Fibroblast of lung (primary cell): ENCODE measurements at regions not wholly inside any gene's neighbourhood (a gene's known extent, or its start where the extent isn't known, plus 50 kb on each side); places are given as distances from the start of the nearest gene placed in this dataset.

Experiments used
- CTCF ChIP-seq, 2 donors: IDR thresholded peaks in 1 of 2; conservative IDR thresholded peaks in 1 of 2; 1 replicate in 1 of 2; 2 replicates in 1 of 2; pipeline ENCODE4 v1.5.1; 2011 to 2012; ENCODE audit warnings: low read length in 2 of 2, control low read depth in 1 of 2, inconsistent platforms in 1 of 2, low read depth in 1 of 2, mild to moderate bottlenecking in 1 of 2
- EZH2 ChIP-seq: IDR thresholded peaks from 2 replicates; pipeline ENCODE4 v1.5.1; 2012; ENCODE audit warnings: low read length, control low read depth, mild to moderate bottlenecking; ENCODE audit errors: missing control alignments

- no peak for TF ChIP-seq CTCF (conservative IDR thresholded peaks at IDR 0.05 in 1 of 2, IDR thresholded peaks at IDR 0.05 in 1 of 2; ENCODE audit: low read depth in 1 of 2, low read length in 2 of 2)
- no peak for TF ChIP-seq EZH2
Measured at GRCh38 chr11:110951950-110952503, 239.8 kb upstream of the ARHGAP20 start.
